Umbilical cord (tissue), 1 donor: ENCODE measurements at regions not wholly inside any gene's neighbourhood (a gene's known extent, or its start where the extent isn't known, plus 50 kb on each side); places are given as distances from the start of the nearest gene placed in this dataset.

Source experiments
- DNase-seq: peaks from one replicate; pipeline ENCODE4 v3.0.0-alpha.2; 2015; ENCODE audit warnings: low spot score

DNA sequence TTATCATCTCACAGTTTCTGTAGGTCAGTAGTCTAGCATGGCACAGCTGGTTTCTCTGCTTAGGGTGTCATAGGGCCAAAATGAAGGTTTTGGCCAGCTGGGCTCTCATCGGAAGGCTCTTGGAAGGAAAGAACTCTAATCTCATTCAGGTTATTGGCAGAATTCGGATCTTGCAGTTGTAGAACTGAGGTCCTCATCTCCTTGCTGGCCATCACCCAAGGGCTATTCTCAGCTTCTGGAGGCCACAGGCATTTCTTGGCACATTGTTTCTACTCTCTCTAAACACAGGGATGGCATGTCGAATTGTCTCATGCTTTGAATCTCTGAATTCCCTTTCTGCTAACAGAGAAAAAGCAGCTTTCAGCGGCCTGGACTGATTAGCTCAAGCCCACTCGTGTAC is 258.0 kb upstream of the SMARCA2 start:
- DNase-seq = no peak

DNA sequence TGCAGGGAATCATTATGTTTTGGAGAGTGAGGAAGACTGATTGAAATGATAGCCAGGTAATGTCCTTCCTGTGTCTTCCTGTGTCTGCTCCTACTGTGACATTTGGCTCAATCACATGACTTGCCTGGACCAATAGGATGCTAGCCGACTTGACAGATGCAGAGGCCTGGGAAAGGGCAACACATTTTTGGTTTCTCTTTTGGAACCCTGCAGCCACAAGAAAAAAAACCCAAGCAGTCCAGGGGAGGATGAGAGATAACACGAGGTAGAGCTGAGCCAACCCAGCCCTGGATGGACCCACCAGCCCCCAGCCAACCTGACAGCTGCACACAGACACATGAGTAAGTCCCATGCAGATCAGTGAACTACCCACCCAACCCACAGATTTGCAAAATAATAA is 256.1 kb upstream of the SMARCA2 start:
- DNase-seq = no peak

DNA sequence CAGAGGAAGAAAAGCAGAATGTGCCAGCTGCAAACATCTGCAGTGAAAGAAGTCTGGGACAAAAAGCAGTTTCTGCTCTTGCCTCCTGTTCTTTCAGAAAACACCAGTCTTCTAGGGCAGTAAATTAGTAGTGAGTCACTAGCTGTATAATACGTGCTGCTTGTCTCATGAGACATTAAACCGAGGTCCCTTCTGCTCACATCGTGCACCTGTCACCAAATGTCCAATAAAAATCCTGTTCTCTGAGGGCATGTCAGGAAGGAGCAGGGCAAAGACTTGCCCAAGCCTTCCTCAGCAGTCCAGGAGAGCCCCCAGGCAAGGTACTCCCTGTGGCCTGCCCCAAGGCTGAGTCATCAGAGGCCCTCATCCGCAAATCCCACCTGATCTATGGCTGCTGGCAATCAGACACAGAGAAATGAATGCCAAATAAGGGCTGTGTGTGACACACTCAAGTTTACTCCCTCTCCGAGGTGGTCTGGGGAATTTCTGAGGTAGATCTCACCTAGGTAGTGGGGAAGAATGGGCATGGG is 255.3 kb upstream of the SMARCA2 start:
- DNase-seq = peak; percentile 34

DNA sequence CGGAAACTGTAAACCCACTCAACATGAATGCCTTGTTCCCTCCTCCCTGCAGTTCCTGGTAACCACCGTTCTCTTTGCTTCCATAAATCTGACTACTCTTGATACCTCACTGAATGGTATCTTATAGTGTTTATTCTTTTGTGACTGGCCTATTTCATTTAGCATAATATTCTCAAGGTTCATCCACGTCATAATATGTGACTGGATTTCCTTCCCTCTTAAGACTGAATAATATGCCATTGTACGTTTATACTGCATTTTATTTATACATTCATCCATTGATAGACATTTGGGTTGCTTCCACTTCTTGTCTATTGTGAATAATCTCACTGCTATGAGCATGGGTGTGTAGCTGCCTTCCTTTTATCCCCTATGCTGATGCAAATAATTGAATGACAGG is 253.3 kb upstream of the SMARCA2 start:
- DNase-seq = no peak

DNA sequence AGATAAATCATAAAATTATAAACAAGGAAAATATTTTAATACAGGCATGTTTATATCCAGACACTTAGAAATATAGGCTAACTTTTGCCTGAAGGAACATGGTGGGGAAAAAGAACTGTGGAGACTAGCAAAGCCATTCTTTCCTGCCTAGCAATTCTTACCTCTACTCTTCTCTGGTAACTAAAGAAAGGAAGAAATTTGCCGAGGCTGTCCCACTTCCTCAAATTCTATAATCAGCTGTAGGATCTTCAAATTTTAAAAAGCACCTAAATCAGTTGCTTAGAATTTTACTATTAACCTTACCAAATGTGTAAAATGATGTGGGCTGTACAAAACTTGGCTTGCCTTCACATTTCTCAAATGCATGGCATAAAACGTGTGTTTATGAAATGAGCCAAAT is 249.1 kb upstream of the SMARCA2 start:
- no peak for DNase-seq

DNA sequence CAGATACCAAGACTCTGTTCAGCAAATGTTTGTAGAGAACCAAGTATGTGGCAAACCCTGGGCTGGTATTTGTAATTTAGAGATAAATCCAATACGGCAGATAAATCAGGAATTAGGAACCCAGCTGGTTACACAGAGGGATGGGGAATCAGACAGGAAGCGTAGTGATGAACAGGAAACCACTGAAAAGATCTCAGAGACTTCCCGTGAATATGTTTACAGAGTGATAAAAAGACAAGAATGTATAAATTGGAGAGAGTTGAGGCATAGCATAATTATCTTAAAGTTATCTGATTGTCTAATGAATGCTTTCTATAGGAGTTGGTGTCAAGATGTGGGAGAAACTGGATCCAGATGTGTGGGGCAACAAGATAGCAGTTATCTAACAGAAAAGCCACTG is 246.6 kb upstream of the SMARCA2 start:
- DNase-seq = no peak

DNA sequence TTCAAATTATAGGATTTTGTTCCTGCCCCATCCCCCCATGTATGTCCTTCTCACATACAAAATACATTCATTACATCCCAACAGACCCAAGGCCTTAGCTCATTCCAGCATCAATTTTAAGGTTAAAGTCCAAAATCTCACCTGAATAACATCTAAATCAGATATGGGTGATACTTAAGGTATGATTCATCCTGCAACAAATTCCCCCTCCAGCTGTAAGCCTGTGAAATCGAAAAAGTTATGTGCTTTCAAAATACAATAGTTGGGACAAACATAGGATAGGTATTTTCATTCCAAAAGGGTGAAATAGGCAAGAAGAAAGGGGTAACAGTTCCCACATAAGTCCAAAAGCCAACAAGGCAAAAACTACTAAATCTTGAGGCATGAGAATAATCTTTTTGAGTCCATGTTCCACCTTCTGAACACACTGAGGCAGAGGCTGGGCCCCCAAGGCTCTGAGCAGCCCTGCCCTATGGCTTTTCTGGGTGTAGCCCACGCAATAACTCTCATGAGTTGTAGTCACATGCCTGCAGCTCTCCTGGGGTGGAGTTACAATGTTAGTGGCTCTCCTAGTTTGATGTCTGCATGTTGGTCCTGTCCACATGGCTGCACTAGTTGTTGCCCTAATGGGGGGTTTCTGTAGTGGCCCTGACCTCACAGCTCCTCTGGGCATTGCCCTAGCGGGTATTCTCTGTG is 243.9 kb upstream of the SMARCA2 start:
- DNase-seq = no peak

DNA sequence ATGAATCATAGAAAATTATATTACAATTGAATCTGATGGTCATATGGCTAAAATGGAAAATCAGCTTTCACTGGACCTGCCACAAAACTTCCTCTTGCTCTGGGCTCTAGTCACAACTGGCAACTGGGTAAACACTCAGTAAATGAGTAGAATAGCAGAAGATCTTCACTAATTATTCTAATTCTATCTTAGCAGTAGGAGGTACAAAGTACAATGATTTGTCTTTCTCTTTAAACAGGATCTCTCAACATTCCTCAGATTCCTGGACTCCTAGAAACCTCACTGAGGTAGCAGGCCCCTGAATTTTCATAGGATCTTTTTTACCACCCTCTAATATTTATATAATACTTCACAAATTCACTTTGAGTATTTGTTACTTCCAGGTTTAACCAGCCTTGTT is 239.9 kb upstream of the SMARCA2 start:
- no peak for DNase-seq

DNA sequence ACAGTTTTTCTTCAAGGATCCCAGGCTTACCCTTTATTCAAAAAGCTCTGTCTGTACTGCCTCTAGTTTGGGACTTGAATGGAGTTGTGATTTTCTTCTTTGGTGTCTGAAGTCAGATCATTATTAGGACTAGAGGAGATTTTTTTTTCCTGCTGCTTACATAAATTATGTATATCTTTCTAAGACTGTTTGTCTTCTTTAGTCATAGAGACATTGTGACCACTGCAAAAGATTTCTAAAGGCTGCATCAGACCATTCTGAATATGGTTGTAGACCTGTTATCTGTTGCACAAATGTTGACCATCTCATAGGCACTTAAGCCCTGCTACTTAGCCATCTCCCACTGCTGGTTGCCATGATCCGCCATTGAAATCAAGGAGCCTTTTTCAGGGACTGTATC is 238.5 kb upstream of the SMARCA2 start:
- DNase-seq = no peak

DNA sequence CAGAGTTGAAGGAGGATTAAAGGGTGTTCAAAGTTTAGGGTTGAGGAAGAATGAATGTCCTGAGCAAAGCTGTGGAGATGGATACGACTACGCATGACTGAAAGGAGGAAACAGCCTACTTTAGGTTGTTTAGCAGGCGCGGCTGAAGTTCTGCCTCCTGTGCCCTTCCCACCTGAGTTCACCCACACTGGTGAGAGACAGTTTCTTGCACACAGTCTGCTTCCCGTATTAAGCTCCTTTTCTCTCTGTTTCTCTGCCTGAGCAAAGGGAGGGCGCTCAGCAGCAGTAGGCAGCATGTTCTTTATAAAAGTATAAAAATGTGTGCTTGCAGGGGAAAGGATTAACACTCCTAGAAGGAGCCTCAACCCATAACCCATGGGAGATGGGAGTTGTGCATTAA is 224.0 kb upstream of the SMARCA2 start:
- no peak for DNase-seq

DNA sequence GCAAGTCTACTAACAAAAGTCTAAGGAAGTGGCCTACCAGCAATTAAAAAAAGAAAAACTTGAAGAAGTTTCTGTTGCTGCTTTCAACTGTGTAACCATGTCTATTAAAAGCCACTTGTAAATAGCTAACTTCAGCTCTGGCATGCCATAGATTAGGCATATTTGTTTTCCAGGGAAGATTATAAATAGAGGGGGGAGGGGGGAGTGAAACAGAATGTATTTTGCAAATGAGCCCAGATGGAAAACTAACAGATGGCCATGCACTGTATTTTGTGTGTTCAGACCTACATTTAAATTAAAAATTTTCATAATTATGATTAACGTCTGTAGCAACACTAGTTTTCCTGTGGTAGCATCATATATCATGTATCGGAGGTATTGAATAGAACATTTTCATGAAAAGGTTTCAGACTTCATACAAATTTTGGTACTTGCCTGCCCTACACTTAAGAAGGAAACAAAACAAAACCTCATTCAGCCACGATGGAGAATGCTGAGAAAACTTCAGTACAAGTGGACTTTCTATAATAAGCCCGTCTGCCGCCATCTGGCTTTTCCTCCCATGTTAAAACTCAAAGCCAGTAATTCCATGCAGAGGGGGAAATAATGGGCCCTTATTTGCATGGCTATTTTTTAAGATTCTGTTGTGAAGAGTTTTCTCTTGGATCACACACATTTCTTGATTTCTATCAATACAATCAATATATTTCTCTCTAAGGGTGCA is 220.4 kb upstream of the SMARCA2 start:
- no peak for DNase-seq

DNA sequence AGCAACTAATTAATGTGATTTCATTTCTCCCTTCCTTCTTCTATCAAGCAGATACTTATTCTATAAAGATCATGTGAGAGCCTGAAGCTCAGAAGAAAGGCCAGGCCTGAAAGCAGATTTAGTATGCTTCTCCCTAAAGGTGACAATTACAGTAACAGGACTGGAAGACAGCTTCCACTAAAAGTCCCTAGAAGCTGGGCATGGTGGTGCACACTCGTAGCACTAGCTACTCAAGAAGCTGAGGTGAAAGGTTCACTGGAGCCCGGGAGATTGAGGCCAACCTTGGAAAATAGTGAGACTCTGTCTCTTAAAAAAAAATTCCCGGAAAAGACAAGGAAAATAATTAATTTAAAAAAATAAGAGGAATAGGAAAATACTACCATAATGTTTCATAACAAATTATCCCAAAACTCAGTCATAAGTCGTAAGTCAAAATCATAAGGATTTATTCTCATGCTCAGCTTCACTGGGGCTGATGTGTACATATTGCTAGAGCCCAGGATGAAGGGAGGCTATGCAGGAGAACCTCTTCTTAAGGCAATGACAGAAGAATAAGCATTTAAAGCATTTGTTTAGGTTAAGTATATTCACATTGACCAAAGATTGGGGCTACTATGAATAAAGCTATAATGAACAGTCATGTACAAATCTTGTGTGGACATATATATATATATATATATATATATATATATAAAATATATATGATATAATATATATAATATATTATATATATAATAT is 210.8 kb upstream of the SMARCA2 start:
- no peak for DNase-seq

DNA sequence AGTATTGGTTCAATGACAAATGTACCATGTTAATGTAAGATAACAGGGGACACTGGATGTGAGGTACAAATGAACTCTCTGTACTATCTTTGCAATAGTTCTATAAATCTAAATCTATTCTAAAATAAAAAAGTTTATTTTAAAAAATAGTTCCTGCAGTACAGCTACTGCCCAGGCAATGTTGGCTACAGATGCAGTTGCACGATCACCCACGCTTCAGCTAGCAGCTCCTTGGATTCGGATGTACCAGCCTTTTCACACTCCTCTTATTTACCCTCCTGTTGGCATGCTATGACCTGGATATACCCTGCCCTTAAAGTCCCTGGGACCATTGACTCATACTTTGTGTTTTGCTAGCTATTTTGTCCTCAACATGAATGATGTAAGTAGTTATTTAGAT is 185.4 kb upstream of the SMARCA2 start:
- DNase-seq = no peak

DNA sequence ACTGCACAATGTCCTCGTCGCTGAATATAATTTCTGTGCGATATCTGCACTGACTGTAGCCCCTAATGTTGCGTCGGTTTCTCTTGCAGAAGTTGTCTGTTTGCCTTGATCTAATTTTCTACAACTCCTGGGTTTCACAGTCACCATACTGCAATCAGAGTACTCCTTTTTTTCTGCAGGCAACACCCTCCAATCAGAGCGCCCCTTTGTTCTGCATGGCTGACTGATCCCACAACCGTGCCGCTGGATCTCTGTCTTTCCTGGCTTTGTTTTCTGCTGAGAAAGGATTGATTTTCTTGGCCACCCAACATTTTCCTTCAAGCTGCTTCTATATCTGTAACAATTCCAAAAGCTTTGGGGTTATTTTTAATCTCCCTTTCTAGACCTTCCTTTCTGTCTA is 182.2 kb upstream of the SMARCA2 start:
- no peak for DNase-seq

DNA sequence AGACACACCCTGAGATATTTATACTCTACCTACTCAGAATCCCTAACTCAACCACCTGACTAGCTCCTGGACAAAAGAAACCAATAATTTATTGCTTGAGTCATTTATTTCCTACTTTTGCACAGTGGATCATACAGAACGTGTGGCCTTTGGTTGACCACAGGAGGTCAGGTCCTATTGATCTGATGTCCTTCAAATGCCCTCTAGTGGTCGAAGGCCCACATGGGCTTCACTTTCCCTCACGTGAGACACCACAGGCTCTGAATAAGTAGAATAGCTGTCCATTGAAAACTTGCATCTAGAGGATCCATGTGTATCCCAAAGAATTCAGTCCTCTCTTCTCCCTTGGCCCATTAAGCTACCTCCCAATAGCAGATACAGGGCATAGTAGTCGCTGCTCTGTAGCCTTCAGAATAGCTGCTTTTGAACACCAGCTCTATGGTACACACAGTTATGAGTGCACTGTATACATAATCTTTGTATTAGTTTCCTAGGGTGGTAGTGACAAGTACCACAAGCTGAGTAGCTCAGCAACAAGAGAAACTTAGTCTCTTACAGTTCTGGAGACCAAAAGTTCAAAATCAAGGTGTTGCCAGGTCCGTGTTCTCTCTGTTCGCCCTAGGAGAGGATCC is 177.6 kb upstream of the SMARCA2 start:
- DNase-seq = peak; percentile 60

DNA sequence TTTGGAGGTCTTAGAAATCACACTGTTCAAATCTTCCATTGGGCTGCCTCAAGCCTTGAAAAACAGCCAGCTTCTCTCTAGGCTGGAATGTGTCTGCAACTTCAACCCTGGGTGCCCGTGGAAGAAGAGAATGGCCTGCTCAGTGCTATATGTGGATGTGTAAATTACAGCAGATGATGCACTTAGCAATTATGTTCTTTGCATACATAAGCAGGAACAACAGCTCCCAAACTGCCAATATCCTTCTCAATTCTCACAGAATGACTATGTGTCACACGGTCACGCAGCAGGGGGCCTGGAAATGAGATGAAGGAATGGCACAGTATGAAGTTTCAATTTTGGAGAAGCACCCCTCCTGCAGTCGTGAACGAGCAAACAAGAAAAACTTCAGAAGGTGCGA is 175.2 kb upstream of the SMARCA2 start:
- no peak for DNase-seq

DNA sequence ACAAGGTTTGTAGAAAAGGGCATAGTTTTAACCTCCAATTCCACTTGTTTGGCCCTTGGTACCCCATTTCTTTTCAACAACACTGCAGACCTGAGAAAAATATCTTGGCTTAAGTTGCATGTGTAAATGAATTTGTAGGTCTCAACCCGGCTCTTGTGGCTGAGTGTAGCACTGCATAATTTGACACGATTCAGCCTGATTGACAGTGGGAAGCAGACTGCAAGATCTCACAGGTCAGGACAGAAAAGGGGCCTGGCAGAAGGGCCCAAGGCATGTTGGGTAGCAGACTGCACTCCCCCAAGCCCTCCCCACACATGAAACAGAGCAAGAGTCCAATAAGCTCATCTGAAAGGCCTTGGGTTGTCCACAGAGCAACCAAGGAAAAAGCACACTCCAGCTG is 169.7 kb upstream of the SMARCA2 start:
- DNase-seq = no peak

DNA sequence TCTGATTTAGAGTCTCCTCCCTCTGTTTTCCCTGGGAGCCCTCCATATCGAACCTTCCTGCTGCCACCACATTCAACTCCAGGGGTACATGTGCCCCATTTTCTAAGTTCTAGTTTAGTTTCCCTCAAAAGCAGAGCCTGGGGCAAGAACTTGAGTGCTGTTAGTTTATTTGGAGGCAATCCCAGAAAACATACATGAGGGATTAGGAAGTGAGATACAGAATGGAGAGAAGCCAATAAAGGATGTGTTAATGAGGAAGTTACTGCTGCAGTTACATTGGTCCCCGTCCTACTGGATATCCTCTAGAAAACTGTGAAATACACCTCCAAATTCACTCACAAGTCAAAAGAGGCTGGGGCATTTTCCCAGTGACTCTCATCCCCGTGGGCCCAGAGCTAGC is 159.4 kb upstream of the SMARCA2 start:
- DNase-seq = no peak

DNA sequence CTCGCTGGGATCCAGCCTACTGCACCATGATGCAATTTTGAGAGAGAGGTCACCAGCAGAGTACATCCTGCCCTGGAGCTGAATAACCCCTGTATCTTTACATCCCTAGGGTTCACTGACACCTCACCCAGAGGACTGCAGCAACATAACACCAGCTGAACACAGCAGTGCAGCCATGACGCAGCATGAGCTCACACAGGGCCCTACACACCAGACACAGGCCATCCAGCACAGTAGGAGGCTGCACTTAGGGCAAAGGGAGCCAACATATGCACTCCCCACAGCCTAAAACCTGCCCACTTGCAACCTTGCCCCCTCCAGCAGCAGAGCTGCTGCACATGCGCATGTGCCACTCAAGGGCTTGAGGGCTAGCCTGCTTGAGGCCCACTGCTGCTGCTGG is 157.3 kb upstream of the SMARCA2 start:
- DNase-seq = no peak

DNA sequence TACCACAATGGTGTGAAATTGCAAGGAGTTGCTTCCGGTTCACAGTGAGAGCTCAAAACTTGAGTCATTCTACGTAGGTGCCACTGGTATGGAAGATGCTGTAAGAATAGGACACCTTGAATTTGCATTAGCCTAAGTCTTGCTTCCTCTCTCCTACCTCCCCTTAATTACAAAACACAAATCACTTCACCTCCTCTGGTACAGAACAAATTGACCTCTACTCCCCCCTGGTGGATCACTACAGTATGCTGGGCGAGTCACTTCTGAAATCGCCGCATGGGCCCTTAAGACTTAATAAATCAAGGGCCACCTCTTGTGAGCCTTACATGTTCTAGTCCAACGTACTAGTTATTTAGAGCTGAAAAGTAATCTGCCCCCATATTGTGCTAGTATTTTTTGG is 145.3 kb upstream of the SMARCA2 start:
- DNase-seq = peak; percentile 22

DNA sequence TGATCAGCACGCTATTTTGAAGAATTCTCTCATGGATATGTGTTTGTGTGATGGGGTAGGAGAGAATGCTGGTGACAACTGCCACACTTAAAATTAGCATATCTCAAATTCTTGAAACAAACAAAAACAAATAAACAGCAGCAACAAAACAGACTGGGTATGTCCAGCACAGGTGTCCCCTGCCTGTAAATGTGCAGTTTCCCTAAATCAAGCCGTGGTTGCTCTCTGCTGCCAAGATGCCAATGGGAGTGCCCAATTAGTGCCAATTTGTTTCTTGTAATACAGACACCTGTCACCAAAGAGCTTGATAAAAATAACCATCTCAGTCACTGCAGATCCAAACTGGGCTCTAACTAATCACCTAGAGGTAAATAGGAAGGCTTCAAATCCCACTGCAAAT is 144.2 kb upstream of the SMARCA2 start:
- DNase-seq = no peak
